H1 (cell line): ENCODE measurements at regions not wholly inside any gene's neighbourhood (a gene's known extent, or its start where the extent isn't known, plus 50 kb on each side); places are given as distances from the start of the nearest gene placed in this dataset.

Experiments
- CTCF ChIA-PET: fragments of 300-600 bp; sonication (Branson Sonifier 250); formaldehyde crosslinking; loops from one replicate; lab custom pipeline; 2021; ENCODE audit not compliant: partially characterized antibody; lab: Charles Lee
- POLR2A ChIA-PET: fragments of 300-600 bp; sonication (Branson Sonifier 250); formaldehyde crosslinking; loops from one replicate; lab custom pipeline; 2021; ENCODE audit warnings: inconsistent platforms; ENCODE audit not compliant: partially characterized antibody; lab: Charles Lee
- DNase-seq, 2 experiments: peaks; one replicate each; pipeline versions ENCODE4 v3.0.0 to v3.0.0-alpha.2; 2010 to 2022; ENCODE audit warnings: low spot score in 2 of 2, low read depth in 1 of 2, mixed read lengths in 1 of 2
- FAIRE-seq: peaks from 2 replicates; lab custom pipeline; 2011; peaks lifted over from hg19 to GRCh38; lab: Jason Lieb, UNC
- H2AFZ ChIP-seq: 2 replicates; pipeline ENCODE4 v1.8.1; 2012; ENCODE audit warnings: low read length, inconsistent platforms
- H2AK5ac ChIP-seq: 2 replicates; pipeline ENCODE4 v1.6.1; 2013; ENCODE audit warnings: low read depth, low read length
- H2BK120ac ChIP-seq: replicated peaks from 2 replicates; pipeline ENCODE3; 2013; ENCODE audit warnings: low read depth, low read length, inconsistent platforms
- H2BK12ac ChIP-seq: 2 replicates; pipeline ENCODE4 v1.6.1; 2013; ENCODE audit warnings: low read depth, low read length
- H2BK15ac ChIP-seq: 2 replicates; pipeline ENCODE4 v1.6.1; 2013; ENCODE audit warnings: low read length
- H2BK20ac ChIP-seq: 2 replicates; pipeline ENCODE4 v1.6.1; 2013; ENCODE audit warnings: low read length
- H2BK5ac ChIP-seq: 2 replicates; pipeline ENCODE4 v1.6.1; 2013; ENCODE audit warnings: low read depth, low read length
- H3K14ac ChIP-seq: 2 replicates; pipeline ENCODE4 v1.6.1; 2013; ENCODE audit warnings: inconsistent platforms; ENCODE audit not compliant: insufficient read length
- H3K18ac ChIP-seq: 2 replicates; pipeline ENCODE4 v1.6.1; 2013; ENCODE audit warnings: low read length; ENCODE audit errors: extremely low read depth
- H3K23ac ChIP-seq: 2 replicates; pipeline ENCODE4 v1.6.1; 2013; ENCODE audit warnings: inconsistent platforms; ENCODE audit not compliant: insufficient read length
- H3K23me2 ChIP-seq: 2 replicates; pipeline ENCODE4 v1.6.1; 2013; ENCODE audit warnings: low read depth, low read length
- H3K27ac ChIP-seq: 2 replicates; pipeline ENCODE4 v1.6.1; 2011; ENCODE audit warnings: low read depth, low read length, inconsistent platforms
- H3K27me3 ChIP-seq, 4 experiments: replicated peaks in 1 of 4; 1 replicate in 1 of 4; 2 replicates in 3 of 4; pipeline versions ENCODE4 v1.6.1 to v1.8.1; 2011 to 2013; ENCODE audit warnings: low read length in 3 of 4, mild to moderate bottlenecking in 3 of 4, inconsistent platforms in 2 of 4, mixed read lengths in 2 of 4, moderate library complexity in 1 of 4; ENCODE audit not compliant: control insufficient read depth in 3 of 4, insufficient read depth in 3 of 4; ENCODE audit errors: extremely low read depth in 1 of 4
- H3K36me3 ChIP-seq, 4 experiments: 2 replicates each; pipeline versions ENCODE4 v1.6.1 to v1.8.1; 2011 to 2013; ENCODE audit warnings: mild to moderate bottlenecking in 4 of 4, low read length in 3 of 4, moderate library complexity in 2 of 4, control low read depth in 1 of 4, inconsistent platforms in 1 of 4; ENCODE audit not compliant: insufficient read depth in 4 of 4, control insufficient read depth in 2 of 4
- H3K4ac ChIP-seq: replicated peaks from 2 replicates; pipeline ENCODE3; 2013; ENCODE audit warnings: low read length, low read depth, mixed read lengths, inconsistent platforms; ENCODE audit not compliant: insufficient read length
- H3K4me1 ChIP-seq, 4 experiments: replicated peaks in 1 of 4; 1 replicate in 1 of 4; 2 replicates in 3 of 4; pipeline versions ENCODE4 v1.6.1 to v1.8.1; 2011 to 2013; ENCODE audit warnings: low read length in 3 of 4, inconsistent platforms in 2 of 4, mixed read lengths in 1 of 4; ENCODE audit not compliant: insufficient read depth in 4 of 4, control insufficient read depth in 3 of 4
- H3K4me2 ChIP-seq, 2 experiments: 2 replicates each; pipeline versions ENCODE4 v1.6.1 to v1.8.1; 2011 to 2013; ENCODE audit warnings: low read depth in 2 of 2, low read length in 2 of 2, control low read depth in 1 of 2, inconsistent platforms in 1 of 2, mild to moderate bottlenecking in 1 of 2; ENCODE audit not compliant: insufficient read depth in 1 of 2
- H3K4me3 ChIP-seq, 4 experiments: fragments of 200-600, 300-600 bp in 1 of 4; sonication (generic), shearing (Covaris generic), sonication (Bioruptor Twin) in 1 of 4; 2 replicates each; pipeline versions ENCODE4 v1.5.1 to v1.8.1; 2011 to 2016; ENCODE audit warnings: low read length in 4 of 4, low read depth in 3 of 4, control low read depth in 2 of 4, inconsistent platforms in 2 of 4, mild to moderate bottlenecking in 2 of 4, mixed read lengths in 1 of 4, moderate library complexity in 1 of 4; ENCODE audit not compliant: insufficient read depth in 2 of 4; ENCODE audit errors: extremely low read depth in 1 of 4
- H3K56ac ChIP-seq: replicated peaks from 2 replicates; pipeline ENCODE3; 2013; ENCODE audit warnings: low read depth, mild to moderate bottlenecking, mixed read lengths, low read length, inconsistent platforms; ENCODE audit not compliant: insufficient read length
- H3K79me1 ChIP-seq: 2 replicates; pipeline ENCODE4 v1.6.1; 2013; ENCODE audit warnings: low read depth, low read length, control low read depth
- H3K79me2 ChIP-seq, 2 experiments: 2 replicates each; pipeline versions ENCODE4 v1.6.1 to v1.8.1; 2012 to 2013; ENCODE audit warnings: low read length in 2 of 2, mild to moderate bottlenecking in 2 of 2, inconsistent platforms in 1 of 2; ENCODE audit not compliant: insufficient read depth in 2 of 2, control insufficient read depth in 1 of 2
- H3K9ac ChIP-seq, 4 experiments: replicated peaks in 1 of 4; 1 replicate in 1 of 4; 2 replicates in 3 of 4; pipeline versions ENCODE4 v1.6.1 to v1.8.1; 2011 to 2013; ENCODE audit warnings: low read depth in 3 of 4, low read length in 3 of 4, control low read depth in 2 of 4, mild to moderate bottlenecking in 2 of 4, moderate library complexity in 2 of 4, inconsistent platforms in 1 of 4; ENCODE audit errors: extremely low read depth in 1 of 4
- H3K9me3 ChIP-seq, 2 experiments: 2 replicates each; pipeline versions ENCODE4 v1.6.1 to v1.8.1; 2012 to 2013; ENCODE audit warnings: mild to moderate bottlenecking in 2 of 2, moderate library complexity in 2 of 2, control low read depth in 1 of 2, inconsistent platforms in 1 of 2, low read depth in 1 of 2, low read length in 1 of 2, mixed read lengths in 1 of 2; ENCODE audit not compliant: insufficient read depth in 2 of 2
- H4K20me1 ChIP-seq, 2 experiments: replicated peaks in 1 of 2; 2 replicates each; pipeline versions ENCODE3 to v1.8.1; 2011 to 2013; ENCODE audit warnings: inconsistent platforms in 2 of 2, low read length in 2 of 2, mild to moderate bottlenecking in 1 of 2; ENCODE audit not compliant: insufficient read depth in 2 of 2, control insufficient read depth in 1 of 2
- H4K5ac ChIP-seq: 2 replicates; pipeline ENCODE4 v1.6.1; 2013; ENCODE audit warnings: low read length, low read depth, mixed read lengths, inconsistent platforms; ENCODE audit not compliant: insufficient read length
- H4K8ac ChIP-seq: 2 replicates; pipeline ENCODE4 v1.8.0; 2013; ENCODE audit warnings: mild to moderate bottlenecking, moderate library complexity, low read length, inconsistent platforms; ENCODE audit not compliant: insufficient read depth; ENCODE audit errors: extremely low read depth
- H4K91ac ChIP-seq: replicated peaks from 2 replicates; pipeline ENCODE3; 2013; ENCODE audit warnings: low read length, mixed read lengths, inconsistent platforms; ENCODE audit not compliant: insufficient read length
- ATF2 ChIP-seq: IDR thresholded peaks from 2 replicates; pipeline ENCODE4 v1.6.1; 2012; ENCODE audit warnings: low read length, inconsistent platforms
- CBX5 ChIP-seq: fragments of 300-800, 300-1000 bp; sonication (generic); IDR thresholded peaks from 2 replicates; pipeline ENCODE4 v1.7.1; 2016; ENCODE audit warnings: antibody characterized with exemption, low read length, low read depth
- CBX8 ChIP-seq: fragments of 300-800, 300-1000 bp; sonication (generic); IDR thresholded peaks from 2 replicates; pipeline ENCODE4 v1.7.1; 2016; ENCODE audit warnings: low read depth, low read length, borderline replicate concordance
- CEBPB ChIP-seq: IDR thresholded peaks from 2 replicates; pipeline ENCODE4 v1.6.1; 2012; ENCODE audit warnings: low read depth, low read length
- EGR1 ChIP-seq: IDR thresholded peaks from 2 replicates; pipeline ENCODE4 v1.6.1; 2011; ENCODE audit warnings: low read depth, low read length, borderline replicate concordance
- EP300 ChIP-seq, 2 experiments: IDR thresholded peaks; 1 replicate in 1 of 2; 2 replicates in 1 of 2; pipeline ENCODE4 v1.6.1; 2011 to 2012; ENCODE audit warnings: low read depth in 2 of 2, low read length in 2 of 2, mild to moderate bottlenecking in 2 of 2, borderline replicate concordance in 1 of 2, inconsistent platforms in 1 of 2, moderate library complexity in 1 of 2
- HDAC2 ChIP-seq, 2 experiments: fragments of 300-600 bp in 1 of 2; sonication (generic) in 1 of 2; IDR thresholded peaks; 2 replicates each; pipeline ENCODE4 v1.6.1; 2011 to 2012; ENCODE audit warnings: low read depth in 2 of 2, low read length in 2 of 2, mild to moderate bottlenecking in 2 of 2, moderate library complexity in 2 of 2, borderline replicate concordance in 1 of 2, inconsistent platforms in 1 of 2
- JUND ChIP-seq: IDR thresholded peaks from 2 replicates; pipeline ENCODE4 v1.6.1; 2011; ENCODE audit warnings: mild to moderate bottlenecking, improper control_type of control experiment, low read length
- TCF12 ChIP-seq: IDR thresholded peaks from 2 replicates; pipeline ENCODE4 v1.6.1; 2011; ENCODE audit warnings: low read depth, mild to moderate bottlenecking, low read length
- TEAD4 ChIP-seq: IDR thresholded peaks from 2 replicates; pipeline ENCODE4 v1.6.1; 2012; ENCODE audit warnings: low read depth, low read length, inconsistent platforms, mixed read lengths
- WGBS, 2 experiments: shearing (Covaris generic) in 1 of 2; methylation state at CpG; one replicate each; pipeline versions ENCODE4 v1.1.6 to v1.1.7; 2013 to 2015; ENCODE audit warnings: low lambda C conversion rate in 2 of 2, mixed read lengths in 2 of 2, inconsistent platforms in 1 of 2, low coverage in 1 of 2, missing lambda C conversion rate in 1 of 2; ENCODE audit not compliant: insufficient replicate concordance in 2 of 2, insufficient coverage in 1 of 2, insufficient read length in 1 of 2; ENCODE audit errors: extremely low coverage in 1 of 2, missing lambda C conversion rate in 1 of 2; 5-methylcytosine and 5-hydroxymethylcytosine counted together

DNA sequence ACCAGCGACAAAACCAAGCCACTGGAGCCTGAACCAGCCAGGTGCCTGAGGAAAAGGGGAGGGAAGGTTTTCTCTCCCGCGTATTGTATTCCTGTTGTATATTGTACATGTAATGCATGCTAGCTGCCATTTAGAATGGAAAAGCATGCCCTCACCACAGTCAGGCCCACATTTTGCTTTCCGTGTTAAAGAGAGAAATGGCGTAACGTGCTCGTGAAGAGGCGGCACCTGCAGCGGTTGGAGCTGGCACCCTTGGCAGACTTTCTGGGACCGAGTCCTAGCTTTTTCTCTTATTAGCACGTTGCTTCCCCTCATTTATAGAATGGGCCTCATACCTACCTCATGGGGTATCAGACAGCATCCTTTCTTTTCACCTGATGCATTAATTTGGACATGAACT is 135.3 kb upstream of the IRF2BP2 start:
- FAIRE-seq (no peak), DNase-seq (no peak)
- Histone ChIP-seq H2BK12ac (no peak overlapping the region), H3K79me1 (no peaks in the 10 kb centered on the region), H2BK20ac (0 out of 2 replicates have a peak overlapping the region, but pooled peaks have one; percentile 2), H2AFZ (no peak overlapping the region), H3K27me3 (no peaks in the 10 kb centered on the region; a peak in 1 of 7 replicates), H4K20me1 (no peaks in the 10 kb centered on the region), H3K4me2 (no peak overlapping the region), H3K27ac (no peak overlapping the region), H4K8ac (peak overlapping the region; percentile 17; the same call in 1 of the 2 replicates), H3K23ac (no peak overlapping the region), H3K23me2 (no peaks in the 10 kb centered on the region), H3K56ac (no peak overlapping the region), H2BK5ac (no peak overlapping the region), H3K4me3 (no peak overlapping the region), H3K18ac (no peak overlapping the region), H2BK15ac (no peak overlapping the region; the same call in 1 of the 2 replicates), H2AK5ac (no peak overlapping the region), H3K14ac (no peak overlapping the region), H3K9me3 (no peaks in the 10 kb centered on the region), H4K5ac (no peak overlapping the region), H3K9ac (no peak overlapping the region), H4K91ac (no peak overlapping the region), H3K4ac (no peak overlapping the region), H3K36me3 (no peaks in the 10 kb centered on the region), H3K4me1 (peaks cover 4 to 16% (median 11%) of the 10 kb centered on the region in 4 experiments), H3K79me2 (no peaks in the 10 kb centered on the region), H2BK120ac (no peak overlapping the region)
- TF ChIP-seq CBX8 (no peak), CBX5 (no peak), JUND (no peak), TEAD4 (no peak), CEBPB (no peak), EGR1 (no peak), ATF2 (no peak), EP300 (IDR thresholded peaks at IDR 0.05; ENCODE audit: borderline replicate concordance in 1 of 2, low read depth in 2 of 2, low read length in 2 of 2) (no peak), TCF12 (no peak), HDAC2 (IDR thresholded peaks at IDR 0.05; ENCODE audit: borderline replicate concordance in 1 of 2, low read depth in 2 of 2, low read length in 2 of 2) (no peak)
- 89% methylated on average over 11 of the region's 11 CpGs; no CpG with 5 or more reads in 1 of the 2 experiments for whole genome bisulfite sequencing, 2 experiments
- CTCF ChIA-PET: interaction anchor here (0.8 to 2.2 kb wide), 7 partner anchors 9 to 338 kb away, joined by 3 to 6 read pairs (median 4); no protein-coding TSS in a partner anchor
- POLR2A ChIA-PET: interaction anchor here (0.6 to 2.8 kb wide), 3 partner anchors 18 to 134 kb away, joined by 3 to 12 read pairs (median 4); partner anchors contain the start of gene IRF2BP2
